Heart right ventricle (tissue), 16 donors: ENCODE measurements at regions not wholly inside any gene's neighbourhood (a gene's known extent, or its start where the extent isn't known, plus 50 kb on each side); places are given as distances from the start of the nearest gene placed in this dataset.

Experiments
- ATAC-seq, 8 donors: fragments of 200-7000 bp; cut with Tn5 transposase; one replicate each; pipeline ENCODE4 v1.9.1; 2020; ENCODE audit warnings: mild to moderate bottlenecking in 8 of 8, moderate library complexity in 8 of 8, moderate number of reproducible peaks in 1 of 8
- DNase-seq, 2 donors: peaks; one replicate each; pipeline ENCODE4 v3.0.0-alpha.2; 2020
- H3K27ac ChIP-seq, 10 donors: fragments of 200-600 bp; sonication (generic) in 2 of 10; one replicate each; pipeline versions ENCODE4 v1.5.0 to v1.8.0; 2020 to 2022; ENCODE audit warnings: mild to moderate bottlenecking in 3 of 10
- H3K27me3 ChIP-seq, 7 donors: fragments of 200-600 bp; one replicate each; pipeline ENCODE4 v1.8.0; 2021 to 2022; ENCODE audit warnings: mild to moderate bottlenecking in 2 of 7
- H3K36me3 ChIP-seq, 9 donors: fragments of 200-600 bp; sonication (generic) in 1 of 9; one replicate each; pipeline versions ENCODE4 v1.5.0 to v1.8.0; 2020 to 2022; ENCODE audit warnings: mild to moderate bottlenecking in 2 of 9
- H3K4me1 ChIP-seq, 9 donors: fragments of 200-600 bp; sonication (generic) in 1 of 9; one replicate each; pipeline versions ENCODE4 v1.5.0 to v1.8.0; 2020 to 2022; ENCODE audit warnings: mild to moderate bottlenecking in 4 of 9
- H3K4me3 ChIP-seq, 10 donors: fragments of 200-600 bp; sonication (generic) in 2 of 10; one replicate each; pipeline versions ENCODE4 v1.5.0 to v1.8.0; 2020 to 2022; ENCODE audit warnings: mild to moderate bottlenecking in 7 of 10, moderate library complexity in 2 of 10
- H3K9me3 ChIP-seq, 11 donors: fragments of 200-600 bp in 10 of 11; sonication (generic) in 2 of 11; one replicate each; pipeline versions ENCODE4 v1.5.0 to v1.8.0; 2013 to 2022; ENCODE audit warnings: mild to moderate bottlenecking in 2 of 11, control low read depth in 1 of 11, moderate library complexity in 1 of 11
- WGBS, 2 donors: extraction: QIAGEN DNeasy Blood & Tissue Kit; methylation state at CpG; one replicate each; pipeline ENCODE4 v1.1.7; 2013; ENCODE audit warnings: inconsistent platforms in 1 of 2; 5-methylcytosine and 5-hydroxymethylcytosine counted together
- intact Hi-C, 10 donors: fragments of 100-400 bp; cut with DNase I; formaldehyde crosslinking; loops; one replicate each; pipeline versions ENCODE4 v1.11.1 to v1.14.2; 2022
- TF ChIP-seq, protein P1 (sequence below), 9 donors: fragments of 200-600 bp; sonication (generic) in 2 of 9; IDR thresholded peaks; one replicate each; pipeline versions ENCODE4 v1.5.0 to v1.8.0; 2021 to 2022; ENCODE audit warnings: antibody characterized with exemption in 9 of 9, mild to moderate bottlenecking in 5 of 9, moderate library complexity in 1 of 9
- donor health status: Arrhythmogenic right ventricular cardiomyopathy.
- donor health status: ischemic (EF 13 %, LVEDD 7.1; RV severe dilation, severe dysfunction).
- donor health status: healthy with polysubstance abuse.
- donor health status: DM: no; HTN: yes; CAD: no.
- donor health status: DM: no; HTN: no; CAD: no.
- donor health status: ischemic (EF 25% LVEDD 6.9; RV normal size, moderate dysfunction).
- donor health status: ischemic (EF 25% LVEDD 5.7; RV mildly dilated, moderate dysfunction).
- donor health status: healthy.
- donor health status: DM: yes; HTN: yes; CAD: no.
- donor health status: Ischemic cardiomyopathy.
- donor health status: ischemic (EF 35%, LVEDD 5.7; RV mildly dilated, moderate dysfunction).
- donor health status: nonischemic (EF 11% LVEDD 7.7; RV severe dilation, severe dysfunction).
- donor health status: DM: yes; HTN: yes; CAD: no.
- donor health status: PGD.
- donor health status: ischemic (EF 29% LVEDD 5.4; RV normal size, mild dysfunction).
- donor health status: nonischemic (EF 23%, LVEDD 6.1; RV moderate dilation, normal function).

DNA sequence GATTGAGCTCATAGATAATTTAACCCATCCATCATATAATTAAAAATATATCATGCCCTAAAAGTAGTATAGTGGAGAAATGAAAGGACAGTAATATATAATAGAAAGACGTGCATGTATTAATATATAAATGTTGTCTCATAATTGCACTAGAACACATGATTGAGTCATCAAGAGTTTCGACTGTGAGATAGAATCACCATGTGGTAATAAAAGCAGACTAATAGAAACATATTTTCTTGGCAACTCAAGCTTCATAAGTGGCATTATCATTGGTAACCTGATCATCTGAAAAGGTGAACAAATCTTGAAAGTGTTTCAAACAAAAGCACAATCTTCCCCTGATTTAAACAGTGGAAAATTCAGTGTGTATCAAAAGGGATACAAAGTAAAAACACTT, 188.8 kb downstream of the CYRIA start:
- WGBS, 2 donors: 38 to 41% methylated on average over 2 of the region's 2 CpGs
- Histone ChIP-seq H3K27ac (no peak overlapping the region), H3K27me3 (peaks cover 0 to 3% (median 0%) of the 10 kb centered on the region in 7 donors), H3K4me3 (no peak overlapping the region), H3K9me3 (no peaks in the 10 kb centered on the region), H3K4me1 (no peaks in the 10 kb centered on the region), H3K36me3 (no peaks in the 10 kb centered on the region)
- TF ChIP-seq, protein P1, sequence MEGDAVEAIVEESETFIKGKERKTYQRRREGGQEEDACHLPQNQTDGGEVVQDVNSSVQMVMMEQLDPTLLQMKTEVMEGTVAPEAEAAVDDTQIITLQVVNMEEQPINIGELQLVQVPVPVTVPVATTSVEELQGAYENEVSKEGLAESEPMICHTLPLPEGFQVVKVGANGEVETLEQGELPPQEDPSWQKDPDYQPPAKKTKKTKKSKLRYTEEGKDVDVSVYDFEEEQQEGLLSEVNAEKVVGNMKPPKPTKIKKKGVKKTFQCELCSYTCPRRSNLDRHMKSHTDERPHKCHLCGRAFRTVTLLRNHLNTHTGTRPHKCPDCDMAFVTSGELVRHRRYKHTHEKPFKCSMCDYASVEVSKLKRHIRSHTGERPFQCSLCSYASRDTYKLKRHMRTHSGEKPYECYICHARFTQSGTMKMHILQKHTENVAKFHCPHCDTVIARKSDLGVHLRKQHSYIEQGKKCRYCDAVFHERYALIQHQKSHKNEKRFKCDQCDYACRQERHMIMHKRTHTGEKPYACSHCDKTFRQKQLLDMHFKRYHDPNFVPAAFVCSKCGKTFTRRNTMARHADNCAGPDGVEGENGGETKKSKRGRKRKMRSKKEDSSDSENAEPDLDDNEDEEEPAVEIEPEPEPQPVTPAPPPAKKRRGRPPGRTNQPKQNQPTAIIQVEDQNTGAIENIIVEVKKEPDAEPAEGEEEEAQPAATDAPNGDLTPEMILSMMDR (IDR thresholded peaks at IDR 0.05): no peak
- ATAC-seq (no peak), DNase-seq (no peak)
- intact Hi-C loops: no loop called here

DNA sequence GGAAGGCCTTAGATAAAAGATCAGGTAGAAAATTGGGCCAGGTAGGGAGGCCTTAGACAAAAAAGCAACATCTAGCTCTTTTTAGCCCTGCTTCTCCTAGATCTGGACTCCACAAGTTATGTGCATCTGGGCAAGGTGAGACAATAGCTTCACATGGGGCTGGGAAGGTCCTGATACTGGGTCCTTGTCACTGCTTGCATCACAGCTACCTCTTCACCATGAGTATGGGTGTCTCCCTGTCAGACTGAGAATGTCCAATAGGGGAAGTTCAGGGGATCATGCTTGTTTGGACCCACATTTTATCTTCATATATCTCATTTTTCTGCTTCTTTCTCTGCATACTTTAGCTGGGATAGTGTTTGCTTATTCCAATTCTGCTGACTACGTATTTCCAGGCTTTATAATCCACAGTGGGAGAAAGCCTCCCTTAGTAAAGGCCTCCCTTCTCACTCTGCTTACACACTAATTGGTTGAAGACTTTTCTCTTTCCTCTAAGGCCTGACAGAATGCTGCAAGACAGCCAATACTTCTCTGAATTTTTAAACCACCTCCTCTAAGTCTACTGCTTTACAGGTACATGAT, 189.6 kb downstream of the CYRIA start:
- Histone ChIP-seq H3K9me3 (no peaks in the 10 kb centered on the region), H3K4me3 (no peak overlapping the region), H3K36me3 (no peaks in the 10 kb centered on the region), H3K4me1 (no peaks in the 10 kb centered on the region), H3K27me3 (peaks cover 0 to 3% (median 0%) of the 10 kb centered on the region in 7 donors), H3K27ac (no peak overlapping the region)
- ATAC-seq (no peak), DNase-seq (no peak)
- WGBS, 2 donors: 73 to 92% methylated on average over 1 of the region's 1 CpG
- TF ChIP-seq, protein P1 (IDR thresholded peaks at IDR 0.05): no peak
- intact Hi-C loops: no loop called here

DNA sequence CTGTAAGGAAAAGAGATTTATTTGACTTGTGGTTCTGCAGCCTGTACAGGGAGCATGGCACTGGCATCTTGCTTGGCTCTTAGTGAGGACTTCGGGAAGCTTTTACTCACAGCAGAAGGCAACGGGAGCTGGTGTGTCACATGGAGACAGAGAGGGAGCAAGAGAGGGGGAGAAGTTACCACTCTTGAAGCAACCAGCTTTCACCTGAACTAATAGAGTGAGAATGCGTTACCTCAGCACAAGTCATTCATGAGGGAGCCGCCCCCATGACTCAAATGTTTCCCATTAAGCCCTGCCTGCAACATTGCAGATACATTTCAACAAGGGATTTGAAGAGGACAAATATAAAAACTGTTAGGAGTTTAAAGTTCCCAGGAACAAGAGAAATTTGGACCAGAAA, 190.0 kb downstream of the CYRIA start:
- Histone ChIP-seq H3K4me1 (no peaks in the 10 kb centered on the region), H3K9me3 (no peaks in the 10 kb centered on the region), H3K27me3 (peaks cover 0 to 3% (median 0%) of the 10 kb centered on the region in 7 donors), H3K36me3 (no peaks in the 10 kb centered on the region), H3K4me3 (no peak overlapping the region), H3K27ac (no peak overlapping the region)
- DNase-seq: no peak
- TF ChIP-seq, protein P1 (IDR thresholded peaks at IDR 0.05): no peak
- WGBS, 2 donors: 77 to 87% methylated on average over 4 of the region's 4 CpGs
- no peak for ATAC-seq
- intact Hi-C loops: no loop called here

DNA sequence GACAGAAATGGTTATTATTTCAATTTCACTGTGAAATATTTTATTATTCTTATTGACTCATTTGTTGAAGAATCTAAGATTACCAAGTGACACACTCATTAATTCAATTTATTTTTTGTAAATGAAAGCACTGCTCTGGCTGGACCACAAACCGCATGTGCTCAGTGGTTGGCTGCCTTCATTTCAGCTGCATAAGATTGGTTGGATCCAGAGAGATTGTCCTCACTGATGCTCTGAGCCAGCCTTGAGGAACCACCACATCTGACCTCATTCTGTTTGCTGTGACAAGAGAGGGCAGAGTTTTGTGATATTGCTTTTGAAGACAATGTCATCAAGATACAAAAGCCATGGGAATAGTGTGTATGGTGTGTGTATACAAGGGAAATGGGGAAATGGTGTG, 192.1 kb downstream of the CYRIA start:
- Histone ChIP-seq H3K27ac (no peak overlapping the region), H3K36me3 (no peaks in the 10 kb centered on the region), H3K9me3 (no peaks in the 10 kb centered on the region), H3K27me3 (peaks cover 0 to 3% (median 0%) of the 10 kb centered on the region in 7 donors), H3K4me3 (no peak overlapping the region), H3K4me1 (no peaks in the 10 kb centered on the region)
- 95 to 100% methylated on average over 1 of the region's 1 CpG for WGBS, 2 donors
- DNase-seq: no peak
- TF ChIP-seq, protein P1 (IDR thresholded peaks at IDR 0.05): no peak
- no peak for ATAC-seq
- intact Hi-C loops: no loop called here
